ENCODE measurements at regions not wholly inside any gene's neighbourhood (a gene's known extent, or its start where the extent isn't known, plus 50 kb on each side); places are given as distances from the start of the nearest gene placed in this dataset.

- H2BK15ac ChIP-seq (ENCODE audit: low read length) = no peak overlapping the region
- H2BK120ac ChIP-seq (ENCODE audit: low read depth, low read length) = no peak overlapping the region
- peaks cover 3% of the 10 kb centered on the region in 2 donors for H3K4me1 ChIP-seq (ENCODE audit: control insufficient read depth in 2 of 2, insufficient read depth in 1 of 2, low read depth in 1 of 2, low read length in 2 of 2)
- H3K4me2 ChIP-seq (ENCODE audit: insufficient read depth, low read length, poor library complexity, severe bottlenecking) = peak overlapping the region; percentile 12
- H3K36me3 ChIP-seq (replicated peaks in 1 of 2; ENCODE audit: control insufficient read depth in 2 of 2, insufficient read depth in 2 of 2, low read length in 2 of 2) = no peaks in the 10 kb centered on the region
- no peak overlapping the region for H4K91ac ChIP-seq (ENCODE audit: low read depth, low read length, poor library complexity)
- H2BK12ac ChIP-seq (ENCODE audit: low read length) = no peak overlapping the region
- H3K4ac ChIP-seq (ENCODE audit: low read length) = no peak overlapping the region
- no peak overlapping the region for H3K27ac ChIP-seq (replicated peaks; ENCODE audit: low read length)
- H3K18ac ChIP-seq (ENCODE audit: low read length) = no peak overlapping the region
- H4K8ac ChIP-seq (ENCODE audit: low read depth, low read length) = no peak overlapping the region
- H3K9me3 ChIP-seq (replicated peaks in 1 of 2; ENCODE audit: control insufficient read depth in 2 of 2, insufficient read depth in 1 of 2, low read depth in 1 of 2, low read length in 2 of 2) = no peaks in the 10 kb centered on the region
- H3K14ac ChIP-seq (ENCODE audit: low read length) = no peak overlapping the region
- H3K9ac ChIP-seq (ENCODE audit: low read depth, low read length, poor library complexity) = no peak overlapping the region
- no peak overlapping the region for H2AFZ ChIP-seq (ENCODE audit: low read length)
- WGBS, 2 donors (ENCODE audit: extremely low coverage in 2 of 2, insufficient read length in 2 of 2, insufficient replicate concordance in 1 of 2) = no CpG with 5 or more reads among the region's 16 CpGs
- H2AK5ac ChIP-seq (ENCODE audit: low read depth, low read length) = no peak overlapping the region
- H3K79me1 ChIP-seq (ENCODE audit: low read depth, low read length) = no peaks in the 10 kb centered on the region
- H3K23ac ChIP-seq (ENCODE audit: low read depth, low read length, poor library complexity) = no peak overlapping the region
- no peak overlapping the region for H2BK5ac ChIP-seq (ENCODE audit: low read length)
- H3K4me3 ChIP-seq (ENCODE audit: low read length in 2 of 2) = no peak overlapping the region
- H3K27me3 ChIP-seq (ENCODE audit: control insufficient read depth in 3 of 3, insufficient read depth in 3 of 3, low read depth in 1 of 3, low read length in 3 of 3) = no peaks in the 10 kb centered on the region
- DNase-seq (ENCODE audit: low spot score) = no peak
Measured at GRCh38 chr10:10462151-10462941, 555.3 kb upstream of the CELF2 start.

GRCh38 chr10:10471758-10472157 lies 545.9 kb upstream of the CELF2 start:
- no peak overlapping the region for H3K14ac ChIP-seq (ENCODE audit: low read length)
- H4K91ac ChIP-seq (ENCODE audit: low read depth, low read length, poor library complexity) = no peak overlapping the region
- no peak overlapping the region for H2BK12ac ChIP-seq (ENCODE audit: low read length)
- WGBS, 2 donors (ENCODE audit: extremely low coverage in 2 of 2, insufficient read length in 2 of 2, insufficient replicate concordance in 1 of 2) = no CpG with 5 or more reads among the region's 1 CpG
- no peak for DNase-seq (ENCODE audit: low spot score)
- H3K4me1 ChIP-seq (ENCODE audit: control insufficient read depth in 2 of 2, insufficient read depth in 1 of 2, low read depth in 1 of 2, low read length in 2 of 2) = peaks cover 5% of the 10 kb centered on the region in 2 donors
- no peak overlapping the region for H3K27ac ChIP-seq (replicated peaks; ENCODE audit: low read length)
- H2AFZ ChIP-seq (ENCODE audit: low read length) = no peak overlapping the region
- no peak overlapping the region for H3K4me2 ChIP-seq (ENCODE audit: insufficient read depth, low read length, poor library complexity, severe bottlenecking)
- no peak overlapping the region for H2AK5ac ChIP-seq (ENCODE audit: low read depth, low read length)
- H3K27me3 ChIP-seq (ENCODE audit: control insufficient read depth in 3 of 3, insufficient read depth in 3 of 3, low read depth in 1 of 3, low read length in 3 of 3) = no peaks in the 10 kb centered on the region
- H3K18ac ChIP-seq (ENCODE audit: low read length) = no peak overlapping the region
- no peak overlapping the region for H3K4ac ChIP-seq (ENCODE audit: low read length)
- H2BK15ac ChIP-seq (ENCODE audit: low read length) = no peak overlapping the region
- H3K79me1 ChIP-seq (ENCODE audit: low read depth, low read length) = no peaks in the 10 kb centered on the region
- H3K23ac ChIP-seq (ENCODE audit: low read depth, low read length, poor library complexity) = no peak overlapping the region
- no peaks in the 10 kb centered on the region for H3K36me3 ChIP-seq (replicated peaks in 1 of 2; ENCODE audit: control insufficient read depth in 2 of 2, insufficient read depth in 2 of 2, low read length in 2 of 2)
- H2BK120ac ChIP-seq (ENCODE audit: low read depth, low read length) = no peak overlapping the region
- H3K9me3 ChIP-seq (replicated peaks in 1 of 2; ENCODE audit: control insufficient read depth in 2 of 2, insufficient read depth in 1 of 2, low read depth in 1 of 2, low read length in 2 of 2) = no peaks in the 10 kb centered on the region
- H3K9ac ChIP-seq (ENCODE audit: low read depth, low read length, poor library complexity) = no peak overlapping the region
- no peak overlapping the region for H4K8ac ChIP-seq (ENCODE audit: low read depth, low read length)
- H2BK5ac ChIP-seq (ENCODE audit: low read length) = no peak overlapping the region
- no peak overlapping the region for H3K4me3 ChIP-seq (ENCODE audit: low read length in 2 of 2)

- Histone ChIP-seq H3K9me3 (replicated peaks in 1 of 2; ENCODE audit: control insufficient read depth in 2 of 2, insufficient read depth in 1 of 2, low read depth in 1 of 2, low read length in 2 of 2) (no peaks in the 10 kb centered on the region), H3K14ac (ENCODE audit: low read length) (no peak overlapping the region), H3K4ac (ENCODE audit: low read length) (no peak overlapping the region), H2BK12ac (ENCODE audit: low read length) (no peak overlapping the region), H4K8ac (ENCODE audit: low read depth, low read length) (no peak overlapping the region), H2AFZ (ENCODE audit: low read length) (no peak overlapping the region), H3K36me3 (replicated peaks in 1 of 2; ENCODE audit: control insufficient read depth in 2 of 2, insufficient read depth in 2 of 2, low read length in 2 of 2) (no peaks in the 10 kb centered on the region), H2AK5ac (ENCODE audit: low read depth, low read length) (no peak overlapping the region), H2BK120ac (ENCODE audit: low read depth, low read length) (no peak overlapping the region), H4K91ac (ENCODE audit: low read depth, low read length, poor library complexity) (no peak overlapping the region), H3K27ac (replicated peaks; ENCODE audit: low read length) (no peak overlapping the region), H2BK5ac (ENCODE audit: low read length) (no peak overlapping the region), H3K4me2 (ENCODE audit: insufficient read depth, low read length, poor library complexity, severe bottlenecking) (no peak overlapping the region), H3K18ac (ENCODE audit: low read length) (no peak overlapping the region), H2BK15ac (ENCODE audit: low read length) (no peak overlapping the region), H3K79me1 (ENCODE audit: low read depth, low read length) (no peaks in the 10 kb centered on the region), H3K23ac (ENCODE audit: low read depth, low read length, poor library complexity) (no peak overlapping the region), H3K9ac (ENCODE audit: low read depth, low read length, poor library complexity) (no peak overlapping the region), H3K27me3 (ENCODE audit: control insufficient read depth in 3 of 3, insufficient read depth in 3 of 3, low read depth in 1 of 3, low read length in 3 of 3) (no peaks in the 10 kb centered on the region), H3K4me1 (ENCODE audit: control insufficient read depth in 2 of 2, insufficient read depth in 1 of 2, low read depth in 1 of 2, low read length in 2 of 2) (peaks cover 5% of the 10 kb centered on the region in 2 donors), H3K4me3 (ENCODE audit: low read length in 2 of 2) (no peak overlapping the region)
- WGBS, 2 donors (ENCODE audit: extremely low coverage in 2 of 2, insufficient read length in 2 of 2, insufficient replicate concordance in 1 of 2) = no CpG with 5 or more reads among the region's 2 CpGs
- DNase-seq (ENCODE audit: low spot score) = no peak
Measured at GRCh38 chr10:10475812-10476211, 541.9 kb upstream of the CELF2 start.

- H3K27me3 ChIP-seq (ENCODE audit: control insufficient read depth in 3 of 3, insufficient read depth in 3 of 3, low read depth in 1 of 3, low read length in 3 of 3) = no peaks in the 10 kb centered on the region
- no peak overlapping the region for H4K91ac ChIP-seq (ENCODE audit: low read depth, low read length, poor library complexity)
- no peak overlapping the region for H3K4me2 ChIP-seq (ENCODE audit: insufficient read depth, low read length, poor library complexity, severe bottlenecking)
- H3K4ac ChIP-seq (ENCODE audit: low read length) = no peak overlapping the region
- no peak overlapping the region for H3K14ac ChIP-seq (ENCODE audit: low read length)
- no peak overlapping the region for H2BK5ac ChIP-seq (ENCODE audit: low read length)
- H2BK120ac ChIP-seq (ENCODE audit: low read depth, low read length) = no peak overlapping the region
- no peak overlapping the region for H3K23ac ChIP-seq (ENCODE audit: low read depth, low read length, poor library complexity)
- no peak overlapping the region for H3K9ac ChIP-seq (ENCODE audit: low read depth, low read length, poor library complexity)
- H3K4me3 ChIP-seq (ENCODE audit: low read length in 2 of 2) = no peak overlapping the region
- H2BK15ac ChIP-seq (ENCODE audit: low read length) = no peak overlapping the region
- H3K9me3 ChIP-seq (replicated peaks in 1 of 2; ENCODE audit: control insufficient read depth in 2 of 2, insufficient read depth in 1 of 2, low read depth in 1 of 2, low read length in 2 of 2) = no peaks in the 10 kb centered on the region
- no peak for DNase-seq (ENCODE audit: low spot score)
- H2AFZ ChIP-seq (ENCODE audit: low read length) = no peak overlapping the region
- no peak overlapping the region for H2BK12ac ChIP-seq (ENCODE audit: low read length)
- WGBS, 2 donors (ENCODE audit: extremely low coverage in 2 of 2, insufficient read length in 2 of 2, insufficient replicate concordance in 1 of 2) = no CpG with 5 or more reads among the region's 2 CpGs
- peaks cover 5% of the 10 kb centered on the region in 2 donors for H3K4me1 ChIP-seq (ENCODE audit: control insufficient read depth in 2 of 2, insufficient read depth in 1 of 2, low read depth in 1 of 2, low read length in 2 of 2)
- H2AK5ac ChIP-seq (ENCODE audit: low read depth, low read length) = no peak overlapping the region
- H3K18ac ChIP-seq (ENCODE audit: low read length) = no peak overlapping the region
- no peak overlapping the region for H4K8ac ChIP-seq (ENCODE audit: low read depth, low read length)
- no peak overlapping the region for H3K27ac ChIP-seq (replicated peaks; ENCODE audit: low read length)
- no peaks in the 10 kb centered on the region for H3K36me3 ChIP-seq (replicated peaks in 1 of 2; ENCODE audit: control insufficient read depth in 2 of 2, insufficient read depth in 2 of 2, low read length in 2 of 2)
- no peaks in the 10 kb centered on the region for H3K79me1 ChIP-seq (ENCODE audit: low read depth, low read length)
Measured at GRCh38 chr10:10477844-10478243, 539.8 kb upstream of the CELF2 start.

Measured in neuronal stem cell (in vitro differentiated cells).